ENCODE measurements at regions not wholly inside any gene's neighbourhood (a gene's known extent, or its start where the extent isn't known, plus 50 kb on each side); places are given as distances from the start of the nearest gene placed in this dataset.

DNA sequence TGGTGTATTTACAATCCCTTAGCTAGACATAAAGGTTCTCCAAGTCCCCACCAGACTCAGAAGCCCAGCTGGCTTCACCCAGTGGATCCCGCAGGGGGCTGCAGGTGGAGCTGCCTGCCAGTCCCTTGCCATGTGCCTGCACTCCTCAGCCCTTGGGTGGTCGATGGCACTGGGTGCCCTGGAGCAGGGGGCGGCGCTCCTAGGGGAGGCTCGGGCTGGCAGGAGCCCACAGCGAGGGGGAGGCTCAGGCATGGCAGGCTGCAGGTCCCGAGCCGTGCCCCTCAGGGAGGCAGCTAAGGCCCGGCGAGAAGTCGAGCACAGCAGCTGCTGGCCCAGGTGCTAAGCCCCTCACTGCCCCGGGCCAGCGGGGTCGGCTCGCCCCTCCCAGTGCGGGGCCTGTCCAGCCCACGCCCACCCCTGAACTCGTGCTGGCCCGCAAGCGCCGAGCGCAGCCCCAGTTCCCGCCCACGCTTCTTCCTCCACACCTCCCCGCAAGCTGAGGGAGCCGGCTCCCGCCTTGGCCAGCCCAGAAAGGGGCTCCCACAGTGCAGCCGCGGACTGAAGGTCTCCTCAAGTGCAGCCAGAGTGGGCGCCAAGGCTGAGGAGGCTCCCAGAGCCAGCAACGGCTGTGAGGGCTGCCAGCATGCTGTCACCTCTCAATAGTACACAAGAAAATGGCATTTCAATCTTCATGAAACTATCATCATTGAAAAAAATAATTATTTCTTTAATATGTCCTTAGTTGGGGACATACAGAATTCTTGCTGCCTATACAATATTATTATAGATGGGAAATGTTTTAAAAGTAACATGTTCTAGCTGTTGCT is 189.1 kb downstream of the SLC7A11 start:
- Histone ChIP-seq H3K27ac (ENCODE audit: low read depth, low read length, poor library complexity, severe bottlenecking) (no peak overlapping the region), H3K79me2 (ENCODE audit: insufficient read depth, low read depth, low read length) (no peaks in the 10 kb centered on the region), H3K4me3 (ENCODE audit: low read depth, low read length, poor library complexity, severe bottlenecking) (no peak overlapping the region), H3K9me2 (ENCODE audit: insufficient read depth, low read length) (no peaks in the 10 kb centered on the region), H3K9me3 (ENCODE audit: low read length) (no peaks in the 10 kb centered on the region), H4K20me1 (ENCODE audit: insufficient read depth, low read length) (no peaks in the 10 kb centered on the region), H3K4me1 (ENCODE audit: insufficient read depth, low read length, poor library complexity, severe bottlenecking) (no peaks in the 10 kb centered on the region), H2AFZ (ENCODE audit: low read length) (no peak overlapping the region), H3K4me2 (ENCODE audit: low read length) (no peak overlapping the region), H3K36me3 (ENCODE audit: insufficient read depth, low read length) (no peaks in the 10 kb centered on the region)
- no TSS peak for BruUV-seq (replicated peaks)
- POLR2A ChIA-PET = interaction anchor here (1.3 kb wide), 1 partner anchor 9 kb away, joined by 3 read pairs; no protein-coding TSS in a partner anchor
- no peak for DNase-seq (ENCODE audit: low spot score)
- CTCF ChIA-PET (ENCODE audit: unreplicated experiment) = no interaction called here
- TF ChIP-seq CTCF (conservative IDR thresholded peaks at IDR 0.05; ENCODE audit: low read length) (no peak), EZH2phosphoT487 (IDR thresholded peaks at IDR 0.05; ENCODE audit: borderline replicate concordance, low read depth, low read length) (no peak)
- intact Hi-C loops (cut with micrococcal nuclease; ENCODE audit: unreplicated experiment) = no loop called here

- no peak overlapping the region for H3K4me2 ChIP-seq (ENCODE audit: low read length)
- ChIA-PET CTCF (ENCODE audit: unreplicated experiment) (no interaction called here), POLR2A (interaction anchor here (0.5 to 1.6 kb wide), 3 partner anchors 11 to 378 kb away, joined by 3 to 6 read pairs (median 3); no protein-coding TSS in a partner anchor)
- H3K79me2 ChIP-seq (ENCODE audit: insufficient read depth, low read depth, low read length) = no peaks in the 10 kb centered on the region
- no peaks in the 10 kb centered on the region for H3K4me1 ChIP-seq (ENCODE audit: insufficient read depth, low read length, poor library complexity, severe bottlenecking)
- intact Hi-C loops (cut with micrococcal nuclease; ENCODE audit: unreplicated experiment) = no loop called here
- no peak for TF ChIP-seq CTCF (conservative IDR thresholded peaks at IDR 0.05; ENCODE audit: low read length)
- TF ChIP-seq EZH2phosphoT487 (IDR thresholded peaks at IDR 0.05; ENCODE audit: borderline replicate concordance, low read depth, low read length) = no peak
- no peak for DNase-seq (ENCODE audit: low spot score)
- H2AFZ ChIP-seq (ENCODE audit: low read length) = no peak overlapping the region
- BruUV-seq (replicated peaks) = no TSS peak
- H3K9me3 ChIP-seq (ENCODE audit: low read length) = no peaks in the 10 kb centered on the region
- H4K20me1 ChIP-seq (ENCODE audit: insufficient read depth, low read length) = no peaks in the 10 kb centered on the region
- H3K4me3 ChIP-seq (ENCODE audit: low read depth, low read length, poor library complexity, severe bottlenecking) = no peak overlapping the region
- H3K36me3 ChIP-seq (ENCODE audit: insufficient read depth, low read length) = no peaks in the 10 kb centered on the region
- H3K27ac ChIP-seq (ENCODE audit: low read depth, low read length, poor library complexity, severe bottlenecking) = no peak overlapping the region
- no peaks in the 10 kb centered on the region for H3K9me2 ChIP-seq (ENCODE audit: insufficient read depth, low read length)
Observed at GRCh38 chr4:138051157-138051556, 191.0 kb downstream of the SLC7A11 start.

DNA sequence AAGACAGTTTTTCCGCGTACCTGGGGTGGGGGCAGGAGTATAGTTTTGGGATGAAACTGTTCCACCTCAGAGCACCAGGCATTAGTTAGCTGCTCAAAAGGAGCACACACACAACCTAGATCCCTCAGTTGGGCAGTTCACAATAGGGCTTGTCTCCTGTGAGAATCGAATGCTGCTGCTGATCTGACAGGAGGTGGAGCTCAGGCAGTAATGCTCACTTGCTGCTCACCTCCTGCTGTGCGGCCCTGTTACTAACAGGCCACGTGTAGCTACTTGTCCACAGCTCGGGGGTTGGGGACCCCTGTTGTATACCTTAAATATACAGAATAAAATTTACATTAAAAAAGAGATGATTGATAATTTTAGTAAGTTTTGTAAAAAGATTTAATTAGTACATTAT is 191.5 kb downstream of the SLC7A11 start:
- Histone ChIP-seq H3K9me2 (ENCODE audit: insufficient read depth, low read length) (no peaks in the 10 kb centered on the region), H3K27ac (ENCODE audit: low read depth, low read length, poor library complexity, severe bottlenecking) (no peak overlapping the region), H2AFZ (ENCODE audit: low read length) (no peak overlapping the region), H4K20me1 (ENCODE audit: insufficient read depth, low read length) (no peaks in the 10 kb centered on the region), H3K9me3 (ENCODE audit: low read length) (no peaks in the 10 kb centered on the region), H3K4me2 (ENCODE audit: low read length) (no peak overlapping the region), H3K4me3 (ENCODE audit: low read depth, low read length, poor library complexity, severe bottlenecking) (no peak overlapping the region), H3K36me3 (ENCODE audit: insufficient read depth, low read length) (no peaks in the 10 kb centered on the region), H3K4me1 (ENCODE audit: insufficient read depth, low read length, poor library complexity, severe bottlenecking) (no peaks in the 10 kb centered on the region), H3K79me2 (ENCODE audit: insufficient read depth, low read depth, low read length) (no peaks in the 10 kb centered on the region)
- POLR2A ChIA-PET = interaction anchor here (1.0 to 1.6 kb wide), 3 partner anchors 9 to 14 kb away, joined by 4 to 6 read pairs (median 4); no protein-coding TSS in a partner anchor
- no peak for DNase-seq (ENCODE audit: low spot score)
- CTCF ChIA-PET (ENCODE audit: unreplicated experiment) = no interaction called here
- intact Hi-C loops (cut with micrococcal nuclease; ENCODE audit: unreplicated experiment) = no loop called here
- no peak for TF ChIP-seq CTCF (conservative IDR thresholded peaks at IDR 0.05; ENCODE audit: low read length)
- TF ChIP-seq EZH2phosphoT487 (IDR thresholded peaks at IDR 0.05; ENCODE audit: borderline replicate concordance, low read depth, low read length) = no peak
- no TSS peak for BruUV-seq (replicated peaks)
